Urothelium cell line (cell line): ENCODE measurements at regions not wholly inside any gene's neighbourhood (a gene's known extent, or its start where the extent isn't known, plus 50 kb on each side); places are given as distances from the start of the nearest gene placed in this dataset.
"Not testable (repeated sequence)": the region's sequence is repeated elsewhere in the genome, so short reads cannot be mapped to it uniquely, and the experiment has no call there.

Source experiments
- DNase-seq: peaks from one replicate; pipeline ENCODE4 v3.0.0; 2011; ENCODE audit warnings: low spot score, mixed read lengths
- FAIRE-seq: peaks from 2 replicates; lab custom pipeline; 2011; peaks lifted over from hg19 to GRCh38; lab: Jason Lieb, UNC

DNA sequence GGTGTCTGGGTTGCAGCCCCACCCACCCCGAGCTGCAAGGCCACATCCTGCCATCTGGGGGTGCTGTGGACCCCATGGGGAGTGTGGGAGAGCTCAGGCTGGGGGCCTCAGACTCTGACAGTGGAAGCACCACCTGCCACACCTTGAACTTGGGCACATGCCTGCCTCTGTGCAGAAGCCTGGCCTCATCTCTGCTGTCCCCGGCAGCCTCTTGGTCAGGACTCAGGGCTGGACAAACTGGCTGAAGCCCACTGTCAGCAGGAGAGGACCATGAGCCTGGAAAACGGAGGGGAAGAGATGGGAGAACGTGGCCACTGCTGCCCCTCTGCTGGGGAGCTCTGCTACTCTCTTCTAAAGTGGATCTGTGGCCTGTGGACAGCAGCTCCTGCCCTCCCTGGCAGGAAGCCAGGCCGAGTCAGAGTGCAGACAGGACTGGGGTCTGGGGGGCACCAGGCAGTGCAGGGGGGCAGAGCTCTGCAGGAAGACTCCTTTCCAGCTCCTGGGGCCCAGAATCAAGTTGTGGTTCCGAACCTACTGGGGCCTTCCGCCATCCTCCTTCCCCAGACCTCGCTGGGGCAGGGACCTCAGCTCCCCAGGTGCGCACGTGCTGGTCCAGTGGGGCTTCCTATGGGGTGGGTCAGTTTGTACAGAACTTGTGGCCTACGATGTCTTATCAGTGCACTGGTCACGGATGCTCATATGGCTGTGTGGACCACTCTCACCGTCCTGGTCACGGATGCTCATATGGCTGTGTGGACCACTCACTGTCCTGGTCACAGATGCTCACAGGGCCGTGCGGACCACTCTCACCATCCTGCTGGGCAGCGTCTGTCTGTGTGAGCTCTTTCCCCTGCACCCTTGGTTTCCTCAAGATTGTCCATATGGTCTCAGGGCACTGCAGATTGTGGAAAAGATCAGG lies 207.7 kb downstream of the LAT start:
- FAIRE-seq: peak; percentile 35
- DNase-seq: no peak

DNA sequence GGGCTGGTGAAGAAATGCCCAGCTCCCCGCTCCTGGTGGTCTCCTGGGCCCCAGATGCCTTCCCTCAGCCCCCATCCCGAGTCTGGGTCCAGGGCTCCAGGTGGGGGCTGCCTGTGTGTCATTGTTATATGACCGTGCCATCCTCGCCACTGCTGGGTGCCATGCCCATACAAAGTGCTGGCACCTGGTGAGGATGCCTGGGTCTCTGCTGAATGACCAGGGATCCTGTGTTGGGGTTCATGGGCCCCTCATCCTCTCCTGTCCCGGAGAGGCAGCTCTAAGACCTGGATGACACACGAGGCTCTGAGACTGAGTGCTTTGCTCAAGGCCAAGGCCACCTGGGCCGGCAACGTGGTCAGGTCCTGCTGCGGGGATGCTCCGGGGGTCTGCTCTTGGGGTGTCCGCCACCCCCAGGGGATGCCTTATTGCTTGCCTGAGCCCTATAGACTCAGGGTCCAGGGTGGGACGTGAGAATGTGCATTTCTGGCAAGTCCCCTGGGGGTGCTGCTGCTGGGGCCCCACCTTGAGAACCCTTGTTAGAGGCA lies 206.9 kb downstream of the LAT start:
- FAIRE-seq, DNase-seq: not testable (repeated sequence)

DNA sequence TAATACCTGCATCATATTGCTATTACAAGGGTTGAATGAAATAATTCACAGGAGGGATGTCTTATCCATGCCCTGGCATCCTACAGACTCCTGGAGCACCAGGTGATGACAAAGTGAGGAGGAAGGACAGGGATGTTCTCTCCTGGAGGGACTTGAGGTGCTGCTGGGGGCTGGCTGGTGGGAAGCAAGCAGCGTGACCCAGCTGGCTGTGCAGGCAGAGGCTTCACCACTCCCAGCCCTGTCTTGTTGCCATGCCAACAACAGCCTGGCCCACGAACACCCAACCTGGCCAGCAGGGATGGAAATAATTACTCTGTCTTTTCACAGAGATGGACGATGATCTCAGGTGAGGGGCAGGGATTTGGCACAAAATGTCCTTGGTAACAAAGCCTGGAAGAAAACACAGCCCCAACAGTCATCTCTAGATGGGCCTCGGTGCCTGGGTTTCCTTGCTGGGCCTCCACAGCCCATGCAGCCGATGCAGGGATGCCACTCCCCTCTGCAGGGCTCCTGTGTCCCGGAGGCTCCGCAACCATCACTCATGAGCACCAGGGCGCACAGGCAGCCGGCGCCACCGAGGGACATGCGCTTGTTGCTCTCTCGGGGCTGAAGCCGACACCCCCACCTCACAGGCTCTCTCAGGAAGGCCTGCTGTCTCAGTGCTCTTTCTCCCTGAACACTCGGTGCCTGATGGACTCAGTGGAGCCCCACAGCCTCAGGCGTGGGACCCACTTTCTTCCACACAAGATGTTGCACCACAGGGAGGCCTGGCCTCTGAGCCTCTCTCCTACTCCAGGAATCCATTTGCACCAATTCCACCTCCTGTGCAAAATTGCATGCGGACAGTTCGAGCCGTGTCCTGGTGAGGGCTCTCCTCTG lies 205.9 kb downstream of the LAT start:
- not testable (repeated sequence) for DNase-seq, FAIRE-seq

DNA sequence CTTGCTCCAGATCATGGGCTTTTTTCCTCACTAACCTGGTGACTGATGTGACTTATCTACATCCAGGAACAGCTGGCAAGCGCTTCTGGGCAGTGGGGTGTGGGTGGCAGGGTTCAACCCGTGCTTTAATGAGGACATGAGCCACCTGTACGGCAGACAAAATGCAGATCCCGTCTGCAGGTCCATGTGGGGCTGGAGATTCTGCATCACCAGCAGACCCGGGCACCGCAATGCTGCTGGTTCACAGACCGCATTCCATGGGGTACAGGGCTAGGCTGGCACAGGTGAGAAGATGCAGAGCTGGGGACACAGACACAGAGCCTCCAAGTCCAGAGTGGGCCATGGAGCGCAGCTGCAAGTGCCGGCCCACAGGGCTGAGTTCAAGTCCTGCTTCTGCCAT lies 204.0 kb downstream of the LAT start:
- DNase-seq, FAIRE-seq: not testable (repeated sequence)

DNA sequence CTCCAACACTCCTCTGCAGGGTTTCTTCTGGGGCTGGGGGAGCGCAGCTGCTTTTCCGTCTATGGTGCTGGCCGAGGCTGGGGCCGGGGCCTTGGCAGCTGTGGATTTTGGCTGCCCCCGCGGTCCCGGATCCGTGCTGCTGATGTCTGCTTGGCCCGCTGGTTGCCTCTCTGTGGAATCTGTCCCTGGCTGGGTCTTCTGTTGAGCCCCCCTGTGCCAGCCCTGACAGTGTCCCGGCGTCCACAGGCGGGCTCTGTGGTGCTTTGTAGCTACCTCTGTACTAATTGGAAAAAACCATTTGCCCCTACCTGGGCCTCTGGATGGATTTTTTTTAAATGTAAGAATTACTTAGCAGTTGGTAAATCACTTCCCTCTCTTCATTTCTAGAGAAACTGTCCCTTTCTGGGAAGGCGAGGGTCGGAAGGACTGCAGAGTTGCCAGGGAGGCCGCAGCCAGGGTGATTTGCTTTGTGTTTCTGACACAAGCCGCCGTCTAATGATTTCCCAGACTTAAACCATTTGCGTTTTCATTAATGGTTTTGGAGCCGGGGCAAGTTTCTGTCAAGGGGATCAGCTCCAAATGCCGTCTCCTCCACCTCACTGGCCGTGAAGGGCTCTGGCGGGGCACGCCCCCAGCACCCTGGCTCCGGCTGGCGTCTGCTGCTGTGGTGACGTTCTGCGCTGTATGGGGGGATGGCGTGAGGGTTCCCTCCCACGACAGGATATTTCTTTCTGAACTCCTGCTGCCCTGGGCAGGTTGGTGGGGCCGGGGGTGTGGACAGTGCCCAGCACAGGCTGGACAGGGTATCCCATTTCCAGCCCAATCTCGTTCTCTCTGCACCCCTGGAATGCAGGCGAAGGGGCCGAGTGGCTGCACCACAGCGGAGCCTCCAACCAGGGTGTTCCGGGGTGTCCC lies 201.7 kb downstream of the LAT start:
- not testable (repeated sequence) for FAIRE-seq, DNase-seq

DNA sequence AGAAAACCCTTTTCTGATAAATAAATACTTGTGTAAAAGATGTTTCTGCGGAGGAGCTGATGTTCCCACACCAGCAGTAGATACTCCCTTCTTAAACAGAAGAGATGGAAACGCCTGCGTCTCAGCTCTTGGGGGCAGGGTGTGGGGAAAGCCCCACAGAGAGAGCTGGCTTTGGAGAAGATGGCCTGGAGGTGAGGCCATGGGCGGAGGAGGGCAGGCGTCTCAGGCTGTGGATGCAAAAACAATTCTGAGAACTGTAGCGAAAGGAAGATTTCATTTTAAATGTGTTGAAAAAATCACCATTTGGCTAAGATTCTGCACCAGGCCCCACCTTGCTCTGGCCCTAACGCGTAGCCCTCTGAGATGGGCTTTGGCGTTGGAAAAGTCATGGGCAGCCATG lies 201.0 kb downstream of the LAT start:
- not testable (repeated sequence) for DNase-seq, FAIRE-seq

DNA sequence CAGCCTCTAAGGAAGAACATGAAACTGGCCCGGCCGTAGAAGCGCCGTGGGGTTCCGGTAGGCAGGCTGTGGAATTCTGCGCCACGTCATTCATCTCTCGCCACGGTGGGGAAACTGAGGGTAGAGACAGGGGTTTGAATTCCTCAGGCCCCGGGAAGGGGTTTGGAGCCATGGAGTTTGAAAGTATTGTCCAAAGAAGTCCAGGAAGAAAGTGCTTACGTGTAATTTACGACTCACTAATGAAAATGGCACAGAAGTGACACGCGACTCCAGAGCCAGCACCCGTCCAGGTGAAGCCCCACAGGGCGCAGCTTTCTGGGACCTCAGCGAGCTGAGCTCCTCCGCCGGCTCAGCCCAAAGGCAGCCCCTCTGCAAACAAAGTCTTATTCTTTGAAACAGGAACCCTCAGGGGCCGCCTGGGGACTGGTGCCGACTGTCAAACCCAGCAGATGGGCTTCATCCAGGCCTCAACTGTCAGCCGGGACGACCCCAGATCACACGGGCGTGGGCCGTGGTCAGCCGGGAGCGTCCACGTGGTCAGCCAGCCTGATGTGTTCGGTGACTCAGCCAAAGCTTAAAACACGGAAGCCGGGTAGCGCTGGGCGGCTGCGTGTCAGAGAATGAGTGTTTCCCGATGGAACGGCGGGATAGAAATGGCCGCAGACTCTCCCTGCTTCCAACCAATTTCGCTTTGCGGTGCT lies 200.0 kb downstream of the LAT start:
- not testable (repeated sequence) for DNase-seq, FAIRE-seq

DNA sequence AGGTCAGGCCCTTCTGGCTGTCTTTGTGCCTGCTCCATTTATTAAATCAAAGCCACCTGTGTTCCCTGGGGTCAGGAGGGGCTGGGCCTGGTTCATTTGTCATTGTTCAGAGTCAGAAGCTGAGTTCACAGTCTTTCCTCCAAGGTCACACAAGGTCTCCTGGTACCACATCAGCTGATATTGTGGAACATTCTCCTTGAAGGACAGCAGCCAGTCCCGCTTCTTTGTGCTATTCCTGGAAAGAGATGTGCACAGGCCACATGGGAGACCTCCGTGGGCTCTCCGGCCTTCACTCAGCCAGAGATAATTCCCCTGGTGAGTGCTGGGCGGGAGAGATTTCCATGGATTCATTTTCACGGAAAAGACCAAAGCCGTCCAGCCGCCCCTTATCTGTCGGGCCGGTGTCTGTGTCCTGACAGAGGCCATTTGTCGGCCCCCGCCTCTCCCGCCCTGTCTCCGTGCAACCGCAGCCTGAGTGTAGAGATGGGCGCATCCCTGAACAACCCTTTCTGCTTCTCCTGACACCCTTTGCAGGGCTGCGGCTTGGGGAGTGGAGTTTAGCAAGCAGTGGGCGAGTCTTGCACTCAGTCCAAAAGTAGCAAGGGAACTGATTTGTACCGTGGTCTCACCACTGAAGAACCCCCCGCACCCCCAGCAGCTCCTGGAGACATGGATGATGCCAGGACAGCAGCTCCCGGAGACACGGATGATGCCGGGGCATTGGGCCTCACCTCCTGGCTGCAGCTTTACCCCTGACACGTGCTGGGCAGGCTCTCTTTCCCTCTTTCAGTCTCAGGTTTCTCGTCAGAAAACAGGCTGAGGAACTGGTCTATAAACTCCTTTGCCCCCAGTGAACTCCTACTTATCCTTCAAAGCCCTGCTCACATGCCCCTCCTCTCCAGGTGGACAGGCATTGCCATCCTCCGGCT lies 198.4 kb downstream of the LAT start:
- not testable (repeated sequence) for FAIRE-seq, DNase-seq

DNA sequence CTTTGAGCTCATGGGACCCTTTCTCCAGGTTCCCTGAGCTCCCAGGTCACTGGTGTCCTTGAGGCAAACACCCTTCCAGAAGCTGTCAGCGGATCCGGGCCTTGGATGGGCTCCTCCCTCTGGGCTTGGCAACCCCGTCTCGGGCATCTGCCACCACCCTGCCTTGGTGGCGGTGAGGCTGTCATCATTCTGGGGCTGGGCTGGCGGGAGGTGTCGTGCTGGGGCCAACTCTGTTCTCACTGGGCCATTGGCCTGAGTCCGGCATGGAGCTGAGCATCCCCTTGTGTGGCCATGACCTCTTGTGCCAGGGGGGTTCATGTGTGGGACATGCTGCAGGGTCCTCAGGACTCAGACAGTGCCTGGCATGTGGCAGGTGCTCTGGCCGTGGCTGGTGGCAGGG lies 197.6 kb downstream of the LAT start:
- FAIRE-seq: no peak
- no peak for DNase-seq

DNA sequence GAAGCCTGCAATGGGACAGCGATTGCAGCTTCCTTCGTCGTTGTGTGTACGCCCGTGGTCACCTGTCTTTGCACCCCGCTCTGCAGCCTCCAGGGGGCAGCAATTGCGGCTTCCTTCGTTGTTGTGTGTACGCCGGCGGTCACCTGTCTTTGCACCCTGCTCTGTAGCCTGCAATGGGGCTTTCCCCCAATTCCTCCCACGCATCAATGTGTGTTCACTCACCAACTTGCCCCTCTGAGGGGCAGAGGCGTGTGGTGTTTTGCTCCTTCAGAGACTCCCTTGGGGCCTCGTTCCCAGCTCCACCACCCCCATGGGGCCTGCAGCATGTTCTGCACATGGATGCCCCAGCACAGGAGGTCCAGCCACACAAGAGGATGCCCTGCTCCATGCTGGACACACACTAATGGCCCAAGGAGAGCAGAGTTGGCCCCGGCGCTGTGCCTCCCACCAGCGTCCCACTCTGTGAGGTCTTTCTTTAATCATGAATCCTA lies 197.1 kb downstream of the LAT start:
- FAIRE-seq, DNase-seq: not testable (repeated sequence)

DNA sequence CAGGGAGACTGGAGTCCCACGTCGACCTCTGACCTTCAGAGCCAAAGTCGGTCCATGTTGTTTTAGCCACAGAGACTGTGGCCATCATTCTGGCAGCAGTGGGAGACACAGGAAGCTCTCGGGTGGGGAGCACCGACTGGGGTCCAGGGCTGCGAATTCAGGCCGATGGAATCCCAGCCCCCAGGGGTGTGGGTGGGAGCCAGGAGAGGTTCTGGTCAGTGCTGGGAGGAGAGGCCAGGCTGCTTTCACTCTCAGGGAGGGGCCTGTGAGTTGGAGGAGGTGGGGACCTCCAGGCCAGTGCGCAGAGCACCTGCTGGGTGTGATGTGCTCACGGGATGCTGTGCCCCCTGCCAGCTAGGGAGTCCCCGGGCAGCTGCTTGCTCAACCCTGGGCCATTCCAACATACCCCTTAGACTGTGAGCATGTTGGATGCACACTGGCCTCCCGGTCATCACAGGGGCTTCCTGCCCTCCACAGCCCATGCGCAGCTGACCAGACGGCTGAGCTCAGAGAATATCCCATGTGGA lies 196.5 kb downstream of the LAT start:
- not testable (repeated sequence) for DNase-seq

DNA sequence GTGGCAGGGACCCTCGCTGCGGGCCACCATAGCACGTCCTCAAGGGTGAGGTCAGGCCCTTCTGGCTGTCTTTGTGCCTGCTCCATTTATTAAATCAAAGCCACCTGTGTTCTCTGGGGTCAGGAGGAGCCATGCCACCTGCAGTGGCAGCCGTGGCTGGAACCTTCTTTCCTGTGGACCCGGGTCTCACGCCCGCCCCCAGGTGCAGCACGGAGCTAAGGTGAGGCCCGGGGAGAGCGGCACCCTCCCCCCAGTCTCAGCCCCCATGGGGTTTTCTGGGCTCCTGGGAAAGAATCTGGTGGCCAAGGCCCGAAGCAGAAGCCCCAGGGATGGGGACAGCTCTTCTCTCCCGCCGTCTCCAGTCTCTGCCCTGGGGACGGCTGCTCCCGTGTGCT lies 195.4 kb downstream of the LAT start:
- FAIRE-seq, DNase-seq: not testable (repeated sequence)

More for the DNA sequence above, 196.5 kb downstream of the LAT start:
- not testable (repeated sequence) for FAIRE-seq

DNA sequence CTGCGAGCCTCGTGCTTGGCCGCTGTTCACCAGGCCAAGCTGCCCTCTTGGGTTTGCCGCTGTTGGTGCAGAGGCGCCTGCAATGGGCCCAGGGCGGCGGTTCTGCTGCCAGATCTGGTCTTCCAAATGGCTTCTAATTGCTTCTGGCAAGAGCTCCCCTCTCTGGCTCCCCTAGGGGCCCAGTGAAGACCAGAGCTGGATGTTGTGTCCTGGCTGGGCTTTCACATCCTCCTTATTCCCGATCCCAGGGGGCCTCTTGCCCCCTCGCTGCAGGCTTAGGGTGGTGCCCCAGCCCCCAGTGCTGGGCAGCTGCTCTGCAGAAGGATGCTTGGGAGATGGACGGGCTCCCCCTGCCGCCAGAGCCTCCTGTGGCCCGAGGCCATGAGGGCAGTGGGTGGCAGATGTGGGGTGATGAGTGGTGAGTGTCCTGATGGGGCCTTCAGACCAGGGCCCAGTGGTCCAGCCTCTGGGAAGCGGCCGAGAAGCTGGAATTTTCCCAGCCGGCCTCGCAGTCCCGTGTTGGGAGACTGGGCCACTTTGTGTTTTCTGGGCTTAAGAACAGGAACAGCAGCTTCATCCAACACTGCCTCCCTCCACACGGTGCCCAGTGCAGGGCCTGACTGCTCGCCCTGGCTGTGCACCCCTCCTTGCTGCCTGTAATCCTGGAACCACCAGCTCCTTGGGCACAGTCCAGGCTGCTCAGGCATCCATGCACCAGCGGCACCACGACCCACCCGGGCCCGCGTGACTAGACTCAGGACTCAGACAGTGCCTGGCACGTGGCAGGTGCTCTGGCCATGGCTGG lies 194.8 kb downstream of the LAT start:
- FAIRE-seq, DNase-seq: not testable (repeated sequence)

DNA sequence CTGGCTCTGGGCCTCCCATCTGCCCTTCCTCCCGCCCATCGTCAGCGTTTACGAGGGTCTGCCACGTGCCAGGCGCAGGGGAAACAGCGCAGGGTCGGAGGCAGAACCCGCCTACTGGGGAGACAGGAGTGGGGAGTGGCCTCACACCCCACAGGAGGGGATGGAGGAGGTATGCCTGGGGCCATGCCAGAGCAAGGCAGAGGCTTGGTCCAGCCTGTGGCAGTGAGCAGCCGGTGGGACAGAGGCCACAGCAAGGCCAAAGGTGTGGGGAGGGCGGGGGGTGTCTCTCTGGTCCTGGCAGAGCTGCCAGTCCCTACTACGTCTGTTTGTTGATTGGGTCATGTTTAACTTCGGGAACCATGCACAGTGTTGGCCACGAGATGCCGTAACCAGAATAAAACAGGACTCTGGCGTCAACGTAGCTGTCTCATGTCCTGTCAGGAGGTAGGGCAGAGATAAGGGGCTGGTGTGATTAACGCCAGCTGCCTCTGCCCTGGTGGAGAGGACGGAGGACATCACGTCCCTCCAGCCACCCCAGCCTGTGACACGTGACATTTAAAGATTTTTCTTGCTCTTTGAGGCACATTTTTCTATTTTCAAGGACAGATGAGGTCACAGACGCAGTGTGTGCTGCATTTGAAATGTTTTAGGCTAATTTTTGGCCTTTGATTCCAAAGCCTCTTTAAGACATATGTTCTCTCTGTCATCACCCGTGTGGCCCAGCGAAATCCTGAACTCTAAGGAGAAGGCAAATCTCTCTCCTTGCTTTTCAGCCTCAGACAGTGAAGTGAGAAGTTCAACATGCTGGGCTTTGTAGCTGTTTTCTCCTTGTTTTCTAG lies 193.3 kb downstream of the LAT start:
- FAIRE-seq, DNase-seq: not testable (repeated sequence)

DNA sequence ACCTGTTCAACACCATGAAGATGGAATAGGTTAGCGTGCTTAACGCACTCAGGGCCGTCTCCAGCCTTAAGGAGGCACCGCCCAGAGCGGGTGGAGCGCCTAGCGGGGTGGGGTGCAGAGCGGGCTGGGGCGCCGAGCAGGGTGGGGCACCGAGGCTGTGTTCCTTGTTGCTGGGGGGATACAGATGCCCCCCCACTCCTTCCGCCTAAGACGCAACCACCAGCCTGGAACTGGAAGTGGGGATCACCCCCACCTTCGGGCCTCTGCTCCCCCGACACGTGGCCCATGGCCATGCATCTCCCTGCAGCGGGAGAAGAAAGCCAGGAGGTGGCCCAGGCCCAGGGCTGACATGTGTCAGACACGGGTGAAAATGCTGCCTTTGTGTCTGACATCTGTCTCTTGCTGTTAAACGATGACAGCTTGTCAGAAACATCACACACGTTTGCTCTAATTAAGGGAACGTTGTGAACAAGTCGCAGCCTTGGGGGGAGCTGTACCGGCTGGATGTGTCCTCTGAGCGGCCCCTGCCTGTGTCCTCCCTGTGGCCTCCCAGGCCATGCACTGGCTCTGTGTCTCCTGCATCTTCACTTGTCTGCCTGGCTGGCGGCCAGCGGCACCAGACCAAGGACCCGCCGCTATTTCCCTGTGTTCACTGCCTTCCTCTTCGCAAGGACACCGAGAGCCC lies 192.5 kb downstream of the LAT start:
- FAIRE-seq, DNase-seq: not testable (repeated sequence)
